GM21529 (cell line): ENCODE measurements at regions not wholly inside any gene's neighbourhood (a gene's known extent, or its start where the extent isn't known, plus 50 kb on each side); places are given as distances from the start of the nearest gene placed in this dataset.
"Not testable (repeated sequence)": the region's sequence is repeated elsewhere in the genome, so short reads cannot be mapped to it uniquely, and the experiment has no call there.

Source experiments
- ATAC-seq: cut with Tn5 transposase; IDR thresholded peaks from one replicate; pipeline ENCODE4 v1.9.1; 2021; ENCODE audit not compliant: unreplicated experiment

DNA sequence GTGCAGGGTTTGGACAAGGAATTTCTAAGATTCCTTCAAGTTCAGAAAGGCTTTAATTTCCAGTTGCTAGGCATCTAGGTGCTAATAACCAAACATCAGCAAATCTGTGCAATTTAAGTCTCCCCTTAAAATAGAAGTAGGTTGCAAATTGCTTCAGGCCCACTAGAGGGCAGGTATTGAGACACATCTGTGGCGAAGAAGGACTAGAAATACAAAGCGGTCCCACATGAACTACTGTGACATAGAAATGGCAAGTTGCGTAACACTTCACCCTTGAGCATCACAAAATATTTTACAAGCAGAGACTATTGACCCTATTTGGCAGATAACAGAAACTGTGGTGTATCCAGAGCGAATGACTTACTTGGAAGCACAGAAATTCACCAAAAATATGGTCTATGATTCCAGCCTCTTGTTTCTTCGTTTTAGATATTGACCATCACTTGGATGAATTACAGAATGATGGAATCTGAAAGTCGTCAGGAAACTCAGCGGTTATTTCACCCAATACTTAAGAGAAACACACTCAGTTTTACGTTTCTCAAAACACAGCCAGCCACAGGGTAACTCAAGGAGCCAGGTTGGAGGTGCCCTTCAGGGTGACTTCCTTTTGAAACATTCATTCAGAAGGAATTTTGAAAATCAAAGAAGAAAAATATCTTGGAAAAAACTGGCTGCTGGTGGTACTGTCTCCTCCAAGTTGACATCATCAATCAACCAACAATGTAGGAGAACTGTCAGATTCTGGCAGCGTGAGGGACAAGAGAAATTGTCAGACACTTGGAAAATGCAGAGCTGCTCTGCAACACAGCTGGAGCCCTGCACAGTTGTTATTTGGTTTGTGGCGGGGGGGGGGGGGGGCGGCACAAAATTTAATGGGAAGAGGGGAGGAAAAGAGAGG is 256.3 kb upstream of the MINDY3 start:
- ATAC-seq, result no peak

DNA sequence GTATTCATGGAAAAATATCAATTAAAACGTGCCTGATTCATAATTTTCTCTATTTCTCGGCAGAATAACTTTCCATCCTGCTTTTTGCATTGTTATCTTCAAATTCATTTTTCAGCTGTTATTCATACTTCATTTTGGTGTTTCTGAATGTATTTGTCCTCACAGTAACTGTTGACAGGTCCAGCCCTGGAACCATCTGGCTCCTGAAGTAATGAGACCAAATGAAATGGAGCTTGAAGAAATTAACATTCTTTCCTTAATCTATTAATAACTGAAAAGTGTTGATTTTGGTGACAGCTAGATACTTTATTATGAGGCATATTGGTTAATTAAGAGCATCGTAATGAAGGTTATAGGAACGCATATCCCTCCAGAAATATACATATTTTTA is 257.0 kb upstream of the MINDY3 start:
- ATAC-seq, result no peak

DNA sequence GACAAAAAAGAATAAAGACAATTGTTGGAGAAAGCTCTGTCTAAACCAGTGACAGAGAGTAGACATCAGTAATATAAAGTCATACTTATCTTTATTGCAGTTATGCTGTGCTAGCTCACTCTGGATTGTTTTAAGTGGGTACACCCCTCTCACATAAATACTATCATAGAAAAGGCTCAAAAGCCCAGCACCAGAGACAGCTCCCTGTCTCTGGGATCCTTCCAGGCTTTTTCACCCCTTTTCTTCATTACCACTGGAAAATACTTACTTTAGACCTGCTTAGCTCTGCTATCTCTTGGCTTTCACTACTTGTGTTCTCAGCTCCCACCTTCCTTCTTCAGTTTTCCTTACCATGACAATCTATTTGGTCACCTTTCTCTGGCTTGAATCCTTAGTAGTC is 259.1 kb upstream of the MINDY3 start:
- ATAC-seq, result no peak

DNA sequence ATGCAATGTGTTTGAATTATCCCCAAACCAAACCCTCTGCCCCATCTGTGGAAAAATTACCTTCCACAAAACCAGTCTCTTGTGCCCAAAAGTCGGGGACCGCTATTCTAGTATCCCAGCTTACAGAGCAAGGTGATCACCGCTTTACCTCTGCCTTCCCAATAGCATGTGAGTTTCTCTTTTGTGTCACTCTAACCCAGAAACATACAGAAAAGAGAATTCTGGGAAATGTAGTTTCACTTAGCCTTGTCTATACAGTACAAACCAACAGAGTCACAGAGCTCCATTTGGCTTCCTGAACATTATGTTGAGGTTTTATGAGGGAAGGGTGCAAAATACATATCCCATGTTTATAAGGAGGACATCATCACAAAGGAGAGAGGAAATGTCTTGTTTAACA is 260.3 kb upstream of the MINDY3 start:
- ATAC-seq, result no peak

DNA sequence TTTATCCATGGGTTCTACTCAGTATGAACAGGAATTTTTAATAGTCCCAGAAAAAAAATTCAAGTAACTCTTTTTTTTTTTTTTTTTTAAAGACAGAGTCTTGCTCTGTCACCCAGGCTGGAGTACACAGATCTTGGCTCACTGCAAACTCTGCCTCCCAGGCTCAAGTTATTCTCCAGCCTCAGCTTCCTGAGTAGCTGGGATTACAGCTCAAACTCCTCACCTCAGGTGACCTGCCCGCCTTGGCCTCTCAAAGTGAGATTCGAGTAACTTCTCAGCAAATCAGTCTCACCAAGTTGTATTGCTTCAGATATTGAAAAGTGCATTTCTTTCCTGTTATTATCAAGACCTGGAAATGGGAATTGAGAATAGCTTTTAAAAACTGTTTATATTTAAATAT is 281.2 kb upstream of the MINDY3 start:
- ATAC-seq, result no peak

DNA sequence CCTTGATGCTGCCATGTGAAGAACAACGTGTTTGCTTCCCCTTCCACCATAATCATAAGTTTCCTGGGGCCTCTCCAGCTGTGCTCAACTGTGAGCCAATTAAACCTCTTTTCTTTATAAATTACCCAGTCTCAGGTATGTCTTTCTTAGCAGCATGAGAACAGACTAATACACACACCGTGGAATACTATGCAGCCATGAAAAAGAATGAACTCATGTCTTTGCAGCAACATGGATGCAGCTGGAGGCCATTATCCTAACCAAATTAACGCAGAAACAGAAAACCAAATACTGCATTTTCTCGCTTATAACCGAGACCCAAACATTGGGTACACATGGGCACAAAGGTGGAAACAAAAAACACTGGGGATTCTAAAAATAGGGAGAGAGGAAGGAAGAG is 286.7 kb upstream of the MINDY3 start:
- ATAC-seq, result no peak

DNA sequence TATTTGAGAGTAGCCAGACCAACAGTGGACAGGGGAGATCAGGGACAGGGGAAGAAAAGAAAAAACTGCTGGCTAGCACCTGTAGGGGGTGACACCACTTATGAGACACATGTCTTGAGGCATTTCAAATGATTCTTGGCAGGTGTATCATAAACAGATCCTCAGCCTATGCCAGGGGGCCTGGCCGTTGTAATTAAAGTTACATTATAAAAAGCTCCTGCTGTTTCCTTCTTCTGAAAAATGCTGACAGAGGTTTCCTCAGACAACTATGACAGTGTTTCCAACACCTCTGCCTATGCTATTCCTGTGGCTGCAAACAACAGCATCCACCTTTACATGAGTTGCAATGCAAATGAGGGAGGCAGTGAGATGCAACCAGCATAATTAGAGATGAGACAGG is 281.0 kb upstream of the PTER start:
- ATAC-seq, result no peak

DNA sequence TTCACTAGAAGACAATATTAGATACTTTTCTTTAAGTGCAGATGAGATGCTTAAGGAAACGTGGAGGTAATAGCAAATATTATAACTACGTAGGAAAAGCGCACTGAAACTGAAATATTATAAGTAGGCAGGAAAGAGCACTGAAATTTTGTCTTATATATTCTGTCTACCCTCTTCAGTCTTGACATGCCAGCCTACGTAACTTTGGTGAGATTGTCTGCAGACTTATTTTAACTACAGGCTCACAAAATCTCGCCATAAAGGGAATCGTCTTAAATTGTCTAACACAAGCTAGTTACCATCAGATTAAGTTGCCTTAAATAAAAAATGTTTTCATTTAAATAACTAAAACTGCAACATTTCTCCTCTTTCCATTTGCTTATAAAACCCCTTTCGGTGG is 280.1 kb upstream of the PTER start:
- ATAC-seq, result no peak

DNA sequence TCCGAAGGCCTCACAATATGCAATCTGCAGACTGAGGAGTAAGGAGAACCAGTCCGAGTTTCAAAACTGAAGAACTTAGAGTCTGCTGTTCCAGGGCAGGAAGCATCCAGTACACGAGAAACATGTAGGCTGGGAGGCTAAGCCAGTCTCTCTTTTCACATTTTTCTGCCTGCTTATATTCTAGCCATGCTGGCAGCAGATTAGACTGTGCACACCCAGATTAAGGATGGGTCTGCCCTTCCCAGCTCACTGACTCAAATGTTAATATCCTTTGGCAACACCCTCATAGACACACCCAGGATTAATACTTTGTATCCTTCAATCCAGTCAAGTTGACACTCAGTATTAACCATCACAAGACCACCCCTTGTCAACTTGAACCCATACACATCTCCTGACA is 271.7 kb upstream of the PTER start:
- not testable (repeated sequence) for ATAC-seq

DNA sequence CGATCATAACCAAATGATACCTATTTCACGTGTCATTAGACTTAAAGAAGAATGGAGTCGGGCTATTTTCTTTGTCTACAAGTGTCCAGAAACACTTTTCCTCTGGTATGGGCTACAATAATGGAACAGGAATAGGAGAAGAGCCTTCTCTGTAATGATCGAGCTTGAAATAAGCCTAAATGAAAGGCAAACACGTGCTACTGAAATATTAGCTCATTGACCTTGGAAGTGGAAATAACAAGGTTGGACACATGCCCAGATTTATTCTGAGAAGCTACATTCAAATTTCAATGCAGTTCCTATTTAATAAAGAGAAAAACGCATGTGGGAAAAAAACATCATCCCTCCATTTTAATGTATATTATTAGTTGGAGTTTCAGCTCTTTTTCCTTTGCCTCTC is 254.7 kb upstream of the PTER start:
- no peak for ATAC-seq

DNA sequence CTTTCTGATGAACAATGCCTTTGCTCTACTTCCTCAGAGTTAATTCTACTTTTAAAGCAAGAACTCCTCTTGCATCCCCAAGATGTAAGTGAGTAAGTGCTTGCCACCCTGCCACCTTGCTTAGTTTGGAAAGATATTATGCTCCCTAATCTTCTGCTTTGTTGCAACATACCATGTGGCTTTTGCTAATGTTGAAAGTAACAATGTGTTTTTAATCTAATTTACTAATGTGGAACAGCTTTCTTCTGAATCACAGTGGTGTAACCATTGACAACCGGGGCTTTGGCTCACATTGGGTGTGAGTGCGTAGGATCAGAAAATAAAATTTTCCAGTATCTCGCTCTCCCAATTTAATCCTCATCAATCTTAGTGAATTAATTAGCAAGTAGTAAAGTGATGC is 254.1 kb upstream of the PTER start:
- ATAC-seq, result no peak

DNA sequence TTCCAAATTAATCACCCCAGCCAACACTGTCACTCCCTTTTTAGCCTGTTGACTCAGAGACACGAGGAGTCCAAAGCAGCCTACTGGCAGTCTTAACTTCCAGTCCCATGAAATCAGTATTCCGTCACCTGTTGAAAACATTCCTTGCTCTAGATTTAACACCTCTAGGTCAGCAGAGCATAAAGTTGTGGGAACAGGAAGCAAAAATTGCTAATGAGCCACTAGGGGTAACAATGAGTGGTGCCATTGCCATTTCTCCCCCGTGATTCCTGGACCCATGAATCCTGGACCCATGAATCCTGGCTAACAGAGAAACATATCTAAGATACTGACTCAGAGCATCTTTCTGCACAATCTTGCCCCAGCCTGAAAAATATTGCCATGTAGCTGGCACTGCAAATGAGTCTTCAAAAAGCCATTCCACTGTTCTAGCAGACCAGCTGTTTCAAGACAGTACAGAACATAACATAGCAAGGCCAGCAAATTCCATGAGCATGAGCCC is 252.7 kb upstream of the PTER start:
- ATAC-seq, result no peak

DNA sequence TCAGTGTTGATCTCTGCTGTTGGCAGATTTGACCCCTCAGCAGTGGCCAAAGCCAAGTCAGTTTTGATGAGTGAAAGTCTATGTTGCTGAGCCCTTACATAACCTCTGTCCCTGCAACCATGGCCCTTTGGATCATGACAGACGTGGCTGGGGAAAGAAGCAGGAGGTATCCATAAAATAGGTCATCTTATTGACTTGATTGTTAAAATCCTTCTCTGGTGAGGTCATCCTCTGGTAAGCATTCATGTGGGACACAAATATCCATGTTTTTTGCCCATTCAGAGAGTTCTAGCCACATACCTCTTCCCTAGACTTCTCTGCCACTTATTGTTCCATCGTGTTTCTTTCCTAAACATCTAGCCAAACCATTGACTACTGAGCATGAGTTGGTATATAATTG is 251.9 kb upstream of the PTER start:
- no peak for ATAC-seq

DNA sequence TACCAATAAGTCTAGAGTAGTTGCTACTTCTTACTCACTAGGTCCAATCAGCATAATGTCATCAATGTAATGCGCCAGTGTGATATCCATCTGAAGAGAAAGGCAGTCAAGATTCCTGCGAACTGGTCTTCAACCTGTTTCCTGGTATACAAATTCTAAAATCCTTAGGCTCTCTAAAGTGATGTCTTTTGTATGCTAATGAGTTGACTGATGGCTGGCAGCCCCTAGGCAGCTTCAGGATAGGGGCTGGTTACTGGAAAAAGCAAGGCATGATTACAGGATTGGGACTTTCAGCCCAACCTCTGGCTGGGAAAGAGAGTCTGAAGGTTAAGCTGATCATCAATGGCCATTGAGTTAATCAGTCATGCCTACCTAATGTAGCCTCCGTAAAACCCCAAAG is 250.2 kb upstream of the PTER start:
- ATAC-seq, result no peak

DNA sequence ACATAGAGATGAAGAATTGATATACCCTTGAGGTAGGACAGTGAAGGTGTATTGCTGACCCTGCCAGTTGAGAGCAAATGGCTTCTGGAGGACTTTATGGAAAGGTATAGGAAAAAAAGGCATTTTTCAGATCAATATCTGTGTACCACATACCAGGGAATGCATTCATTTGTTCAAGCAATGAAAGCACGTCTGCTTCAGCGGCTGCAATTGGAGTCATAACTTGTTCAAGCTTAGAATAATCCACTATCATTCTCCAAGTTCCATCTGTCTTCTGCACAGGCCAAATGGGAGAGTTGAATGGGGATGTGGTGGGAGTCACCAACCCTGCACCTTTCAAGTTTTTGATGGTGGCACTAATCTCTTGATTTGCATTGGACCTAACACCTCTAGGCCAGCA is 249.6 kb upstream of the PTER start:
- ATAC-seq, result no peak

DNA sequence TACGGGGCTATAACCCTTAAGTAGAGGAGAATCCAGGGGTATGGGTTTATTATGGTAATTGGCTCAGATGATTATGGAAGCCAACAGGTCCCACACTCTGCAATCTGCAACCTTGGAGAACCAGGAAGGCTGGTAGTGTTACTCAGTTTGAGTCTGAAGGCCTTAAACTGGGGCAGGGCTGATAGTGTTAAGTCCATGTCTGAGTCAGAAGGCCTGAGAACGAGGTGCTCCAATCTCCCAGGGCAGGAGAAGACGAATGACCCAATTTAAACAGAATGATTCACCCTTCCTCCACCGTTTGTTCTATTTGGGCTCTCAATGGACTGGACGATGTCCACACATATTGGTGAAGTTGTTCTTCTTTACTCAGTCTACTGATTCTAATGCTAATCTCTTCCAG is 244.5 kb upstream of the PTER start:
- ATAC-seq, result no peak

DNA sequence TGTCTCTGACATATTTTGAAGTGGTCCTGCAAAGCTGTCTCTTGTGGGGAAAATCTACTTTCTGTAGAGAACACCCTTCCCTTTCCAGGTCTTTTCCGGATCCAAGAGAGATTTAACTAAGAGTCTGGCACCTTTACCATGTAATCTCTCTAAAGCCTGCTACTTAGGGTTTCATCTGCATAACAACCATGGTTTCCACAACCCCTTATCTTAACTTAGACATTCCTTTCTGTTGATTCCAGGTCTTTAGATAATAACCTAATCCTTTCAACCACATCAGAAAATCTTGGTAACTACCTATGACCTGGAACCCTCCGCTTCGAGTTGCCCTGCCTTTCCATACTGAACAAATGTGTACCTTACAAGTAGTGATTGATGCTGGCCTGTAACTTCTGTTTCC is 243.6 kb upstream of the PTER start:
- ATAC-seq, result no peak

DNA sequence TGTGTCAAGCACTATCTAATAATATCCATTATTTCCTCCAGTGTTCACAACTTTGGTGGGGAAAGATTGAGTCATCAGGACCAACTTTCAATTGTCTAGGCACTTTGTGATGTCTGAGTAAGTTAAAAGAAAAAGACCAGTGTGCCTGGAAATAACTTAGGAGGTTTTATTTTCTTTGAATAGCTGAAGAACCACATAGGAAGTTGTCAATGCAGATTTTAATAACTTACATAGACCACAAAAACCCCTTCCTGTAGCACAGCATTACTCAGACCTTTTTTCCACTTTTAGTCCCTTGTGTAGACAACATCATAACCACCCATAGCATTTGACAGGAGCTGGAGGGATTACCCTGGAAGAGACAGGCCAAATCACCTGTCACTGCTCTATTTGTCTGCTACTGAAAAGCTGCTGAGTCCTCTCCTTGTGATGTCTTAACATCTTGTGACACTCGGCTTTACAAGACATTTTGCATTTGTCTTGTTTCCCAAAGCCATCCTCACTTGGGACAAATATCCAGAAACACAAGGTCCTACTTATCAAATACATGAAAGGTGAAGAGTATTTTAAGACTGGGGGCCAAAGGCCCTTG is 241.5 kb upstream of the PTER start:
- ATAC-seq, result peak; percentile 95

DNA sequence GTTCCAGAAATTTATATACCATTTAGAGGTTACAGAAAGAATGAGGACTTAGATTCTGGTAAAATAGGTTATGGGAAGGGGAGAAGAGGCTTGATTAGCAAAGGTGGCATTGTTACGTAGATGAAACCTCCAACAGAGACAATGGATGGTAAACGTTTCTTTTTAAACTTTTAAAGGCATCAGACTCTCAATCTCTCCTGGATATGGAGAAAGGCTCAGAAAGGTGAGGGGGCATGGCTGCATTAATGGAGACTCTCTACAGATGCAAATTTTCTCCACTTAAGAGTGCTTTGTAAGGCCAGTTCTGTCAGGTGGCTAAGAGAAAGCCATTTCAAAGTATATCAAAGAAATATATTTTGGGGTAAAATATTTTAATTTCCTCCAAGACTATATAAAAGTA is 240.9 kb upstream of the PTER start:
- no peak for ATAC-seq

DNA sequence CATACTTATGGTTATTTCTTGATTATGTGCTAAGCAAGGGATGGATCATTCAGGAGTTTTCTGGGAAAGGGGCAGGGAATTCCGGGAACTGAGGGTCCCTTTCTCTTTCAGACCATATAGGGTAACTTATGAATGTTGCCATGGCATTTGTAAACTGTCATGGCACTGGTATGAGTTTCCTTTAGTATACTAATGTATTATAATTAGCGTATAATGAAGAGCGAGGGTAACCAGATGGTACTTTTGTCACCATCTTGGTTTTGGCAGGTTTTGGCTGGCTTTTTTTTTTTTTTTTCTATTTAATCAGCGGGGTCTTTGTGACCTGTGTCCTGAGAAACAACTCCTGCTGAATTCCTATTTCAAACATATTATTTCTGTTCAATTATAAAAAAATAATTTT is 237.6 kb upstream of the PTER start:
- no peak for ATAC-seq

DNA sequence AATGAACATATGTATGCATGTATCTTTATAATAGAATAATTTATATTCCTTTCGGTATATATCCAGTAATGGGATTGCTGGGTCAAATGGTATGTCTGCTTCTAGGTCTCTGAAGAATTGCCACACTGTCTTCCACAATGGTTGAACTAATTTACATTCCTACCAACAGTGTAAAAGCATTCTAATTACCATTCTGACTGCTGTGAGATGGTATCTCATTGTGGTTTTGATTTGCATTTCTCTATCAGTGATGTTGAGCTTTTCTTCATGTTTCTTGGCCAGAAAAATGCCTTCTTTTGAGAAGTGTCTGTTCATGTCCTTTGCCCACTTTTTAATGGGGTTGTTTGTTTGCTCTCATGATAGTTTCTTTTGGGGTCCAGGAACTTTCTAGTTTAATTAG is 213.2 kb upstream of the PTER start:
- not testable (repeated sequence) for ATAC-seq

DNA sequence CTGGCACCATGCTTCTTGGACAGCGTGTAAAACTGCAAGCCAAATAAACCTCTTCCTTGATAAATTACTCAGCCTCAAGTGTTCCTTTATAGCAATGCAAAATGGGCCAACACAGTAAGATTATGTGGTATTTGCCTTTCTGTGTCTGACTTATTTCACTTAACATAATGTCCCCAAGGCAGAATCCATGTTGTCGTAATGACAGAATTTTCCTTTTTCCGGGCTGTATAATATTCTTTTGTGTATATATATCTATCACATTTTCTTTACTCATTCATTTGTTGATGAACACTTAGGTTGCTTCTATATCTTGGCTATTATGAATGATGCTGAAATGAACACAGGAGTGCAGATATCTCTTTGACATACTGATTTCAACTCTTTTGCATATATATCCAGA is 209.1 kb upstream of the PTER start:
- no peak for ATAC-seq

DNA sequence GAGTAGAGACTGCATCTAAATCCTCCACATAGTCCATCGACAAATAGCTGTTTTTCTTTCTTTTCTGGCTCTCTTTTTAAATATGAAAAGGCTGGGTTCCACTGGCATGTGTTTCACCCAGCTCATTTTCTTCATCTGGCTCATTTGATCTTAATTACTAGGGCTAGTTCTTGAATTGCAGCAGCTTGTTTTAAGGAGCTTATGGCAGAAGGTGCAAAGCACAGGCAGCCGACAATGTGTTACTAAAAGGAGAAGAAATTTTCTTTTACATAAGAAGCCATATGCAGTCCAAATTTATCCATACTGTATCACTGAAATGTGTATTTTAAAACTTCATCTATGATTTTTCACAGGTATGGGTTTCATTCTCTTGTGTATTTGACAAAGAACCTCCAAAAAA is 205.6 kb upstream of the PTER start:
- ATAC-seq, result no peak
